Mucosa of descending colon (tissue), 3 donors: ENCODE measurements at regions not wholly inside any gene's neighbourhood (a gene's known extent, or its start where the extent isn't known, plus 50 kb on each side); places are given as distances from the start of the nearest gene placed in this dataset.
A peak's percentile ranks its signal among the peaks of the same experiment; 100 is the strongest.

Experiments
- ATAC-seq: fragments of 200-7000 bp; cut with Tn5 transposase; one replicate; pipeline ENCODE4 v1.9.1; 2020; ENCODE audit warnings: mild to moderate bottlenecking, moderate library complexity
- DNase-seq, 3 donors: peaks; one replicate each; pipeline ENCODE4 v3.0.0-alpha.2; 2020
- H3K36me3 ChIP-seq: fragments of 200-600 bp; one replicate; pipeline ENCODE4 v1.8.0; 2021; ENCODE audit warnings: low read depth, mild to moderate bottlenecking
- H3K4me1 ChIP-seq: fragments of 200-600 bp; one replicate; pipeline ENCODE4 v1.8.0; 2021; ENCODE audit warnings: low read depth, mild to moderate bottlenecking
- H3K4me3 ChIP-seq: fragments of 200-600 bp; one replicate; pipeline ENCODE4 v1.8.0; 2021; ENCODE audit warnings: mild to moderate bottlenecking
- H3K9me3 ChIP-seq: fragments of 200-600 bp; one replicate; pipeline ENCODE4 v1.8.0; 2021; ENCODE audit warnings: mild to moderate bottlenecking
- intact Hi-C, 2 donors: fragments of 100-400 bp; cut with DNase I in 1 of 2; cut with micrococcal nuclease in 1 of 2; formaldehyde crosslinking; loops; one replicate each; pipeline versions ENCODE4 v1.11.0 to v1.11.1; 2022; cut with DNase I, micrococcal nuclease
- TF ChIP-seq, protein P1 (sequence below): fragments of 200-600 bp; IDR thresholded peaks from one replicate; pipeline ENCODE4 v1.8.0; 2022; ENCODE audit warnings: antibody characterized with exemption, mild to moderate bottlenecking
- donor health status: DM: no; HTN: no; CAD: no; lungs with moderate emphysema.
- donor health status: DM: no; HTN: no; CAD: no.
- donor health status: DM: no; HTN: yes; CAD: no.

DNA sequence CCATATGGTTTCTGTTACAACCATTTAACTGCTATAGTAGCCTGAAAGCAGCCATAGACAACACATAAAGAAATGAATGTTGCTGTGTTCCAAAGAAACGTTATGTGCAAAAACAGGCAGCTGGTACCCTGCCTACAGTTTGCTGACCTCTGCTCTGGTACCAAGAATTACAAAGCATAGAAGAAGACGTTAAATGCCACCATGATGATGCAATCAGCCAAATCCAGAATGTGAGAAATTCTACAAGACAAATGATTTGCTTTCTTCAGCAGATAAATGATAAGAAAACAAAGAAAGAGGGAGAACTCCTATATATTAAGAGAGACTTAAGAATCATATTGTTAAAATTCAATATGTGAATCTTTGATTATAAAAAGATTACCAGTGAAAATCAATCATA lies 97.8 kb upstream of the PDE4B start:
- Histone ChIP-seq H3K4me3 (no peak overlapping the region), H3K36me3 (no peaks in the 10 kb centered on the region), H3K9me3 (no peaks in the 10 kb centered on the region), H3K4me1 (peaks cover 3% of the 10 kb centered on the region)
- TF ChIP-seq, protein P1, sequence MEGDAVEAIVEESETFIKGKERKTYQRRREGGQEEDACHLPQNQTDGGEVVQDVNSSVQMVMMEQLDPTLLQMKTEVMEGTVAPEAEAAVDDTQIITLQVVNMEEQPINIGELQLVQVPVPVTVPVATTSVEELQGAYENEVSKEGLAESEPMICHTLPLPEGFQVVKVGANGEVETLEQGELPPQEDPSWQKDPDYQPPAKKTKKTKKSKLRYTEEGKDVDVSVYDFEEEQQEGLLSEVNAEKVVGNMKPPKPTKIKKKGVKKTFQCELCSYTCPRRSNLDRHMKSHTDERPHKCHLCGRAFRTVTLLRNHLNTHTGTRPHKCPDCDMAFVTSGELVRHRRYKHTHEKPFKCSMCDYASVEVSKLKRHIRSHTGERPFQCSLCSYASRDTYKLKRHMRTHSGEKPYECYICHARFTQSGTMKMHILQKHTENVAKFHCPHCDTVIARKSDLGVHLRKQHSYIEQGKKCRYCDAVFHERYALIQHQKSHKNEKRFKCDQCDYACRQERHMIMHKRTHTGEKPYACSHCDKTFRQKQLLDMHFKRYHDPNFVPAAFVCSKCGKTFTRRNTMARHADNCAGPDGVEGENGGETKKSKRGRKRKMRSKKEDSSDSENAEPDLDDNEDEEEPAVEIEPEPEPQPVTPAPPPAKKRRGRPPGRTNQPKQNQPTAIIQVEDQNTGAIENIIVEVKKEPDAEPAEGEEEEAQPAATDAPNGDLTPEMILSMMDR = no peak
- intact Hi-C loops = no loop called here
- DNase-seq (no peak), ATAC-seq (no peak)

DNA sequence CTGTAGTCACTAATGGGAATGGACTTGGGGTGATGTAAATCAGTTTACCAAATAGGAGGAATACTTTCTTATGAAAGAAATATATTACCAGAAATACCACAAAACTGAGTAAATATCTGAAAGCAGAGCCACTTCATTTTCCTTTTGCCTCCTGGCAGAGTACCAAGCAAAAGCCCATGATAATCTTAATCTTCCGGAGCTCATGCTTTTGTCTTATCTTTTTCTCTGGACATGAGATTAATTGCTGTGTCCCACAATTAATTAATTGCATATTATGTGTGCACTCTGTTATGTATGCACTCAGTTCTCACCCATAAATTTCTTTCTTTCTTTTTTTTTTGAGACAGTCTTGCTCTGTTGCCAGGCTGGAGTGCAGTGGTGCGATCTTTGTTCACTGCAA lies 94.1 kb upstream of the PDE4B start:
- TF ChIP-seq, protein P1 = no peak
- DNase-seq (no peak), ATAC-seq (no peak)
- intact Hi-C loops = no loop called here
- Histone ChIP-seq H3K36me3 (no peaks in the 10 kb centered on the region), H3K4me3 (no peak overlapping the region), H3K4me1 (peaks cover 3% of the 10 kb centered on the region), H3K9me3 (no peaks in the 10 kb centered on the region)

DNA sequence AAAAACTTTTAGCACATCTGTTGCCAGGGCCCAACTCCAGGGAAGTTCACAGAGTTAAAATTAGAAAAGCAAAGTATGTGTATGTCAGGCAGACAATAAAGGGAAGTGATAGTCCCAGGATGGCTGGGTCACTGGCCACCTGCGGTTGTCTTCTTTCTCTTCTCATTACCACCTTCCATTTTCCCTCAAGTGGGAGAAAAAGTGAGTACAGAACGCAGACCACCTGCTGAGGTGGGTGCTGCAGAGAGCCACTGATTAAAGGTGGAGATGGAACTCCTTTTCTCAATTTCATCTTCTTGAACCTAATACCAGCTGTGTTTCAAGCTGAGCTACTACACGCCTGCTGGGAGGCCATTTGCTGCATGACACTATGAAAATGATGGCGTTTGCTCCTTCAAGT lies 88.8 kb upstream of the PDE4B start:
- TF ChIP-seq, protein P1 = no peak
- no peaks in the 10 kb centered on the region for H3K36me3 ChIP-seq

DNA sequence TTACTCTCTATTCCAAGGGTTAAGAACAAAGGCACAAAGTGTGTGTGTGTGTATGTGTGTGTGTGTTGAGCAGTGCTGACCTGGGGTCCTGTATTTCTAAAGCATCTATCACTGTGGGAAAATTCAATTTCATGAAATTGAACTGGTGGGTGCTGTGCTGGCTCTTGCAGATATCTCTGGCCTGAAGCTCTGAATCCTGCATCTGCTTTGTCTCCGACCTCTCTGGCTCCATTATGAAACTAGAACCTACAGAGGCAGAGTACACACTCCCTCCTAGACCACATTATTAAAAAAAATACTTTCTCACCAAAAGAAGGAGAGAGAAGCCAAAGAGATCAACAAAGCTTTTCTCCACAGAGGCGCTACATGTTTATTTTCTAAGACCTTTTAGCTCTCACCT lies 88.4 kb upstream of the PDE4B start:
- Histone ChIP-seq H3K4me1 (no peaks in the 10 kb centered on the region), H3K36me3 (no peaks in the 10 kb centered on the region), H3K4me3 (no peak overlapping the region), H3K9me3 (no peaks in the 10 kb centered on the region)
- DNase-seq (no peak), ATAC-seq (no peak)
- intact Hi-C loops = no loop called here
- TF ChIP-seq, protein P1 = no peak

More for the DNA sequence above, 88.8 kb upstream of the PDE4B start:
- DNase-seq (no peak), ATAC-seq (no peak)
- intact Hi-C loops = no loop called here
- Histone ChIP-seq H3K4me3 (no peak overlapping the region), H3K9me3 (no peaks in the 10 kb centered on the region), H3K4me1 (no peaks in the 10 kb centered on the region)

DNA sequence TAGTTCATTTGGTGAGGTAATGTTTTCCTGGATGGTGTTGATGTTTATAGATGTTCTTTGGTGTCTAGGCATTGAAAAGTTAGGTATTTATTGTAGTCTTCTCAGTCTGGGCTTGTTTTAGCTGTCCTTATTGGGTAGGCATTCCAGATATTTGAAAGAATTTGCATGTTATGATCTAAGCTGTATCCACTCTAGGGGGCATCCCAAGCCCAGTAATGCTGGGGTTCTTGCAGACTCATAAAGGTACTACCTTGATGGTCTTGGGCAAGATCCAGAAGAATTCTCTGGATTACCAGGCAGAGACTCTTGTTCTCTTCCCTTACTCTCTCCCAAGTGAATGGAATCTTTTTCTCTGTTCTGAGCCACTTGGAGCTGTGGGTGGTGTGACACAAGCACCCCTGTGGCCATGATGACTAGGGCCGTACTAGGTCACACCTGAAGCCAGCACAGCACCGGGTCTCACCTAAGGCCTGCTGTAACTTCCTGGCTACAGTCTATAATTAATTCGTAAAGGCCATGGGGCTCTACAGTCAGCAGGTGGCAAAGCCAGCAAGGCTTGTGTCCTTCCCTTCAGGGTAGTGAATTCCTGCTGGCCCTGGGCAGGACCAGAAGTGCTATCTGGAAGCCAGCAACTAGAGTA lies 74.8 kb upstream of the PDE4B start:
- H3K4me3 ChIP-seq = no peak overlapping the region
- H3K9me3 ChIP-seq = no peaks in the 10 kb centered on the region
- TF ChIP-seq, protein P1 = no peak
- ATAC-seq (peak; percentile 41), DNase-seq (peak in 1 of 3 donors; percentile 57)
- H3K36me3 ChIP-seq = no peaks in the 10 kb centered on the region
- no peaks in the 10 kb centered on the region for H3K4me1 ChIP-seq
- intact Hi-C loops = no loop called here

DNA sequence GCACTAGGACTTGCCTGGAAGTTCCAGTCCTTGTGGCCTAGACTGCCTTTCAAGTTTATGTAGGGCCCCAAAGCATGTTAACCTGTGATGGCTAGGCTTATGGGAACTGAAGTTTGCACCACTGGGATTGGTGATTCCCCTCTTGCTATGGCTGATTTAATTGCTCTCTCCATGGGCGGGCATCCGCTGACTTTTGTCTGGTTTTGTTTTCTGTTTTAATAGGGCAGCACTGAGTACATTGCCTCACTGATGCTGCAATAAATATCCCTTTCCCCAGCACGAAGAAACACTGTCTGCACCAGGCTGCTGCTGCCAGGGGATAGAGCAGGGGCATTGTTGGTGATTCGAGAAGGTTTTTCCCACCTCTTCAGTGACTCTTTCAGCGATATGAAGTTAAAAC lies 73.3 kb upstream of the PDE4B start:
- H3K4me1 ChIP-seq = no peaks in the 10 kb centered on the region
- DNase-seq (no peak), ATAC-seq (no peak)
- intact Hi-C loops = no loop called here
- no peaks in the 10 kb centered on the region for H3K9me3 ChIP-seq
- no peak overlapping the region for H3K4me3 ChIP-seq
- TF ChIP-seq, protein P1 = no peak
- H3K36me3 ChIP-seq = no peaks in the 10 kb centered on the region
